ENCODE measurements at regions not wholly inside any gene's neighbourhood (a gene's known extent, or its start where the extent isn't known, plus 50 kb on each side); places are given as distances from the start of the nearest gene placed in this dataset.

GRCh38 chr1:83702356-83702755 is 296.6 kb downstream of the TTLL7 start:
- DNase-seq (ENCODE audit: insufficient read length, low spot score, missing footprints), result no peak
- Histone ChIP-seq H3K4me3 (ENCODE audit: insufficient read depth, low read length) (no peak overlapping the region), H3K27me3 (ENCODE audit: insufficient read depth, low read length) (no peaks in the 10 kb centered on the region), H3K36me3 (ENCODE audit: insufficient read depth, low read length) (no peaks in the 10 kb centered on the region), H4K20me1 (ENCODE audit: insufficient read depth, low read length) (no peaks in the 10 kb centered on the region), H3K4me2 (ENCODE audit: insufficient read depth, low read length) (no peak overlapping the region), H3K79me2 (ENCODE audit: insufficient read depth, low read length) (no peaks in the 10 kb centered on the region), H2AFZ (ENCODE audit: low read length) (no peak overlapping the region), H3K9me3 (ENCODE audit: low read depth, low read length) (no peaks in the 10 kb centered on the region), H3K27ac (ENCODE audit: low read depth, low read length) (no peak overlapping the region), H3K4me1 (ENCODE audit: insufficient read depth, low read length) (no peaks in the 10 kb centered on the region)
- TF ChIP-seq CTCF (IDR thresholded peaks at IDR 0.05; ENCODE audit: extremely low read depth, low read depth, low read length), result no peak

GRCh38 chr1:83701355-83701754 is 297.6 kb downstream of the TTLL7 start:
- no peak overlapping the region for H3K27ac ChIP-seq (ENCODE audit: low read depth, low read length)
- H2AFZ ChIP-seq (ENCODE audit: low read length), result no peak overlapping the region
- H3K36me3 ChIP-seq (ENCODE audit: insufficient read depth, low read length), result no peaks in the 10 kb centered on the region
- H4K20me1 ChIP-seq (ENCODE audit: insufficient read depth, low read length), result no peaks in the 10 kb centered on the region
- no peak overlapping the region for H3K4me2 ChIP-seq (ENCODE audit: insufficient read depth, low read length)
- no peaks in the 10 kb centered on the region for H3K9me3 ChIP-seq (ENCODE audit: low read depth, low read length)
- DNase-seq (ENCODE audit: insufficient read length, low spot score, missing footprints), result no peak
- no peaks in the 10 kb centered on the region for H3K79me2 ChIP-seq (ENCODE audit: insufficient read depth, low read length)
- no peaks in the 10 kb centered on the region for H3K4me1 ChIP-seq (ENCODE audit: insufficient read depth, low read length)
- H3K4me3 ChIP-seq (ENCODE audit: insufficient read depth, low read length), result no peak overlapping the region
- TF ChIP-seq CTCF (IDR thresholded peaks at IDR 0.05; ENCODE audit: extremely low read depth, low read depth, low read length), result no peak
- no peaks in the 10 kb centered on the region for H3K27me3 ChIP-seq (ENCODE audit: insufficient read depth, low read length)

GRCh38 chr1:83698644-83699043 is 300.3 kb downstream of the TTLL7 start:
- DNase-seq (ENCODE audit: insufficient read length, low spot score, missing footprints), result no peak

GRCh38 chr1:83697961-83698360 is 301.0 kb downstream of the TTLL7 start:
- no peak overlapping the region for H3K4me2 ChIP-seq (ENCODE audit: insufficient read depth, low read length)
- no peak for TF ChIP-seq CTCF (IDR thresholded peaks at IDR 0.05; ENCODE audit: extremely low read depth, low read depth, low read length)
- no peaks in the 10 kb centered on the region for H3K4me1 ChIP-seq (ENCODE audit: insufficient read depth, low read length)
- no peaks in the 10 kb centered on the region for H3K36me3 ChIP-seq (ENCODE audit: insufficient read depth, low read length)
- H3K79me2 ChIP-seq (ENCODE audit: insufficient read depth, low read length), result no peaks in the 10 kb centered on the region
- no peak overlapping the region for H2AFZ ChIP-seq (ENCODE audit: low read length)
- H3K9me3 ChIP-seq (ENCODE audit: low read depth, low read length), result no peaks in the 10 kb centered on the region
- no peak for DNase-seq (ENCODE audit: insufficient read length, low spot score, missing footprints)
- H3K4me3 ChIP-seq (ENCODE audit: insufficient read depth, low read length), result no peak overlapping the region
- H4K20me1 ChIP-seq (ENCODE audit: insufficient read depth, low read length), result no peaks in the 10 kb centered on the region
- H3K27me3 ChIP-seq (ENCODE audit: insufficient read depth, low read length), result no peaks in the 10 kb centered on the region
- H3K27ac ChIP-seq (ENCODE audit: low read depth, low read length), result no peak overlapping the region

More at GRCh38 chr1:83698644-83699043, 300.3 kb downstream of the TTLL7 start:
- no peak for TF ChIP-seq CTCF (IDR thresholded peaks at IDR 0.05; ENCODE audit: extremely low read depth, low read depth, low read length)
- Histone ChIP-seq H3K79me2 (ENCODE audit: insufficient read depth, low read length) (no peaks in the 10 kb centered on the region), H3K4me2 (ENCODE audit: insufficient read depth, low read length) (no peak overlapping the region), H3K9me3 (ENCODE audit: low read depth, low read length) (no peaks in the 10 kb centered on the region), H3K4me1 (ENCODE audit: insufficient read depth, low read length) (no peaks in the 10 kb centered on the region), H2AFZ (ENCODE audit: low read length) (no peak overlapping the region), H4K20me1 (ENCODE audit: insufficient read depth, low read length) (no peaks in the 10 kb centered on the region), H3K36me3 (ENCODE audit: insufficient read depth, low read length) (no peaks in the 10 kb centered on the region), H3K27ac (ENCODE audit: low read depth, low read length) (no peak overlapping the region), H3K4me3 (ENCODE audit: insufficient read depth, low read length) (no peak overlapping the region), H3K27me3 (ENCODE audit: insufficient read depth, low read length) (no peaks in the 10 kb centered on the region)
